ENCODE measurements at regions not wholly inside any gene's neighbourhood (a gene's known extent, or its start where the extent isn't known, plus 50 kb on each side); places are given as distances from the start of the nearest gene placed in this dataset.
A peak's percentile ranks its signal among the peaks of the same experiment; 100 is the strongest.
"Not testable (repeated sequence)": the region's sequence is repeated elsewhere in the genome, so short reads cannot be mapped to it uniquely, and the experiment has no call there.

DNA sequence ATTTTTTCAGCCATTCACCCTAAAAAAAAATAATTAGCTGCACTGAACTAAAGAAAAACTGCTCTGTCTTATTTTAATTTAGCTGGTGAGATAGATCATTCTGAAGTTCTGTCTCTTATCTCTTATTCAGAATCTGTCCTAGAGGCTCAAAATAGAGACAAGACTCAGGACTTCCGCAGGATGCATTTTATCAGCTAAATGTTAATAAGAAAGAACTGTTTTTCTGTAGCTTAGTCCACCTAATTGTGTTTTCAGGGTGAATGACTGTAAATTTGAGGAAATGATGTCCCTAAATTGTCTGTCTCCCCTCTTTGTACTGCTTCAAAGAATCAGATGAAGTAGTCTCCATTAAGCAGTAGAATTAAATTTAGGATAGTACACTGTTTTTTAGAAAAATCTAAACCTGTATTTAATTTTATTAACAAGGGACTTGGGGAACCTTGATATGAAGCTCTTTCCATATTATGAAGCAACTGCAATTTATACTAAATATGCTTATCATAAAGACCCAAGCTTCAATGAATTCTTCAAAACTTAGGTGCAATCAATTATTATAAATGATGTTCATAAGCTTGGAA is 671.9 kb downstream of the RWDD3 start:
- no peak overlapping the region for H3K27ac Mint-ChIP-seq
- H3K9me3 Mint-ChIP-seq = peaks cover 15 to 16% of the 10 kb centered on the region in 2 donors
- H3K4me3 Mint-ChIP-seq = no peak overlapping the region
- H3K27me3 Mint-ChIP-seq = no peaks in the 10 kb centered on the region
- H3K4me1 Mint-ChIP-seq = no peaks in the 10 kb centered on the region
- no peak for ATAC-seq
- DNase-seq = no peak

DNA sequence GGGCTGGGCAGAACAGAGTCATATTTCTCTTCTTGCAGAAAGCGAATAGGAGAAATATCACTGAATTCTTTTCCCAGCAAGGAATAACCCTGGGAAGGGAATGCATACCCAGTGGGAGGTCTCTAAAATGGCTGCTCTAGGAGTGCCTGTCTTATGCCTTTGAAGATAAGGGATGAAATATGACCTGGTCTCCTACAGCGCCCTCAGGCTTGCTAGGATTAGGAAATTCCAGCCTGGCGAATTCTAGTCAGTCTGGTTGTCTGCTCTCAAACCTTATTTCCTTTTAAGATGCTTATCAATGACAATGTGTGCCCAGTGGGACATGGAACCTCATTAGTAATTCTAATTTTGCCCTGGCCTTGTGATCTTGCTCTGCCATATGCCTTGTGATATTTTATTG is 677.7 kb downstream of the RWDD3 start:
- H3K9me3 Mint-ChIP-seq = peaks cover 22 to 36% of the 10 kb centered on the region in 2 donors
- ATAC-seq, H3K4me1 Mint-ChIP-seq, H3K4me3 Mint-ChIP-seq, H3K27ac Mint-ChIP-seq, H3K27me3 Mint-ChIP-seq, DNase-seq: not testable (repeated sequence)

DNA sequence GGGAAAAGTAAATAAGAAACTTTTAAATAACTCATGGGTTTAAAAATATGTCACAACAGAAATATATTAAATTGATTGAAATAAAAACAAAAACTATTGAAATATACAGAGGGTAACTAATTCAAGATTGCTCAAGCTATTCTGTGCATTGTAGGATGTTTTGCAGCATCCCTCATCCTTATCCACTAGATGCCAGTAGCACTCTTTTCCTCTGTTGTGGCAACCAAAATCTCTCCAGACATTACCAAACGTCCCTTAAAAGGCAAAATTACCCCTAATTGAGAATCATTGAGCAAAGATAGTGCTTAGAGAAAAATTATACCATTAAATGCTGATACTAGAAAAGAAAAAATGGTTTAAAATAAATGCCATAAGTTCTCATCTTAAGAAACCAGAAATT is 682.6 kb downstream of the RWDD3 start:
- Mint-ChIP-seq H3K27me3 (no peaks in the 10 kb centered on the region), H3K27ac (no peak overlapping the region), H3K9me3 (peaks cover 12 to 23% of the 10 kb centered on the region in 2 donors), H3K4me1 (no peaks in the 10 kb centered on the region), H3K4me3 (no peak overlapping the region)
- DNase-seq = no peak
- no peak for ATAC-seq

DNA sequence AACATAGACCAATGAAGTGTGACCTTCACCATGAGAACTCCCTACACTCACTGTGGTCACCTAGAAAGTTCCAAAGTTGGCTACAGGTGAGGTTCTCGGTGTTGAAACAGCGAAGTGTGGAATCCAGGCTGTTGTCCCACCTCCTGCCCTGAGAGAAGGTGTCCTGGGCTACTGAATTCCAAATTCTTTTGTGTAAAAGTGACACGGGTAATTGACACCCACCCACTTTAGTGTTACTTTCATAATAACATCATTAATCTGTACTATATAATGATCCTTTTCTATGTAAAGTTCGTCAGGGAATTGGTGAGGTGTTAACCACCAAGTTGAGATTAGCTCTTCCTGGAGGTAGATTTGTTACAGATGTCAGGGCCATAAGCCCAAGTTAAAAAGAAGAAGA is 690.7 kb downstream of the RWDD3 start:
- peaks cover 0 to 5% of the 10 kb centered on the region in 2 donors for H3K9me3 Mint-ChIP-seq
- H3K4me3 Mint-ChIP-seq = no peak overlapping the region

DNA sequence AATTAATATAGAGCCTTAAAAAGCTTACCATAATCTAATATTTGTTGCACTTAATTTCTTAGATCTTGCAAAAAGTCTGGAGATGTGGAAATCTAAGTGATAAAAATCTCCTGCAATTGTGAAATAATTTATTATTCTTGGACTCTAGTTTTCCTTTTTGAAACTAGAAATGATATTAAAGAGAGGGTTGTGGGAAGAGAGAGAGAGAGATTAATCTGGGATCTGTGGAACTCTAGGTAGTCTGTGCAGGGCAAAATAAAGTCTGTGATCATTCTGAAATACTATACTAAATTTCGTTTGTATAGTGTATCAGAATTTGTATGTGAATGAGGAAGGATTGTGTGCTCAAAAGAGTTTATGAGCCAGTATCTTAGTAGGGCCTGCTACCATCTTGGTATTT is 692.3 kb downstream of the RWDD3 start:
- no peak overlapping the region for H3K4me3 Mint-ChIP-seq

More for the DNA sequence above, 690.7 kb downstream of the RWDD3 start:
- Mint-ChIP-seq H3K27me3 (no peaks in the 10 kb centered on the region), H3K4me1 (no peaks in the 10 kb centered on the region), H3K27ac (no peak overlapping the region)
- ATAC-seq (no peak), DNase-seq (no peak)

DNA sequence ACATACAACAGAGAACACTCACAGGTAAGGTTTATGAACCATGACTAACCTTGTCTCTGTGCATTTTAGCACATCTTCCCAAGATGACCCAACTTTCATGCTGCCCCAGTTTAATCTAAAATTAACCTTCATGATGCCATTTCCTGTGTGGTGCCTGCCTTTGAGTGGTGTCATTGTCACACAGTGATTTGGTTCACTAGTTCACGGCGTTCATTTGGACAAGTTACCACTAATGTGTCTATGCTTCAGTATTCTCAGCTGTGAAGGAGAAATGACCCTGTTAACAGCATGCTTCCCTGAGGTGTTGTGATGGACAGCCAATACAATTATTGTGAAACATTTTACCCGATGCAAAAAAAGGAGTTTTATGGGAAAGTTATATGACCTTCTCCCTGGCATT is 693.1 kb downstream of the RWDD3 start:
- DNase-seq (no peak), ATAC-seq (no peak)
- Mint-ChIP-seq H3K4me1 (no peaks in the 10 kb centered on the region), H3K27ac (no peak overlapping the region), H3K27me3 (no peaks in the 10 kb centered on the region), H3K9me3 (no peaks in the 10 kb centered on the region), H3K4me3 (no peak overlapping the region)

More for the DNA sequence above, 692.3 kb downstream of the RWDD3 start:
- no peaks in the 10 kb centered on the region for H3K4me1 Mint-ChIP-seq
- DNase-seq = no peak
- ATAC-seq = no peak
- H3K9me3 Mint-ChIP-seq = peaks cover 0 to 5% of the 10 kb centered on the region in 2 donors
- H3K27me3 Mint-ChIP-seq = no peaks in the 10 kb centered on the region
- H3K27ac Mint-ChIP-seq = no peak overlapping the region

- Mint-ChIP-seq H3K4me3 (no peak overlapping the region), H3K27me3 (no peaks in the 10 kb centered on the region), H3K27ac (no peak overlapping the region), H3K4me1 (no peaks in the 10 kb centered on the region), H3K9me3 (peaks cover 0 to 7% of the 10 kb centered on the region in 2 donors)
- DNase-seq = no peak
- no peak for ATAC-seq
These were observed 701.7 kb downstream of the RWDD3 start for GRCh38 chr1:95935719-95936118.

GRCh38 chr1:95941121-95941798 is 707.2 kb downstream of the RWDD3 start:
- DNase-seq (no peak), ATAC-seq (no peak)
- Mint-ChIP-seq H3K9me3 (peaks cover 0 to 5% of the 10 kb centered on the region in 2 donors), H3K4me3 (no peak overlapping the region), H3K27ac (no peak overlapping the region), H3K27me3 (no peaks in the 10 kb centered on the region), H3K4me1 (no peaks in the 10 kb centered on the region)

GRCh38 chr1:95948023-95948422 is 714.0 kb downstream of the RWDD3 start:
- Mint-ChIP-seq H3K4me1 (no peaks in the 10 kb centered on the region), H3K27me3 (no peaks in the 10 kb centered on the region), H3K4me3 (no peak overlapping the region), H3K27ac (no peak overlapping the region), H3K9me3 (no peaks in the 10 kb centered on the region)
- ATAC-seq (no peak), DNase-seq (no peak)

GRCh38 chr1:95951371-95952102 is 717.5 kb downstream of the RWDD3 start:
- H3K27ac Mint-ChIP-seq = no peak overlapping the region
- ATAC-seq = no peak

DNA sequence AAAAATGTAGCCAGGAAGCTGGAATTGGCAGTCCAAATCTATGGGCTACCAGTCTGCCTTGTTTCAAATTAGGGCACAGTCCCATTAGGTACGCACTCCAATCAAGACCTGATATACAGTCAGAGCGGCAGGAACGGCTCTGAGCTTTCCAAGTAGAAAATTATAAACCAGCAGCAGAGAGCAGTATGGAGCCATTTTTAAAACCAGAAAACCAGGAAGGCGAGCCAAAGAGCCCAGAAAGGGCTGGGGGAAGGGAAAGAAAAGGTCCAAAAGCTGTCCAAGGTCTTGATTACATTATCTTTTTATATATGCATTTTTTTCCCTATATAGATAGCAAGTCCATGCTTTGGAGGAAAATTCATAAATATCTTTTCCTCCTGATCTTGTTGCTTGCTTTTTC is 719.0 kb downstream of the RWDD3 start:
- Mint-ChIP-seq H3K4me1 (no peaks in the 10 kb centered on the region), H3K27me3 (no peaks in the 10 kb centered on the region), H3K4me3 (no peak overlapping the region), H3K27ac (no peak overlapping the region), H3K9me3 (peaks cover 1 to 4% of the 10 kb centered on the region in 2 donors)
- no peak for DNase-seq
- no peak for ATAC-seq

More at GRCh38 chr1:95951371-95952102, 717.5 kb downstream of the RWDD3 start:
- Mint-ChIP-seq H3K27me3 (no peaks in the 10 kb centered on the region), H3K4me1 (no peaks in the 10 kb centered on the region), H3K9me3 (peaks cover 0 to under 1% of the 10 kb centered on the region in 2 donors), H3K4me3 (no peak overlapping the region)
- no peak for DNase-seq

DNA sequence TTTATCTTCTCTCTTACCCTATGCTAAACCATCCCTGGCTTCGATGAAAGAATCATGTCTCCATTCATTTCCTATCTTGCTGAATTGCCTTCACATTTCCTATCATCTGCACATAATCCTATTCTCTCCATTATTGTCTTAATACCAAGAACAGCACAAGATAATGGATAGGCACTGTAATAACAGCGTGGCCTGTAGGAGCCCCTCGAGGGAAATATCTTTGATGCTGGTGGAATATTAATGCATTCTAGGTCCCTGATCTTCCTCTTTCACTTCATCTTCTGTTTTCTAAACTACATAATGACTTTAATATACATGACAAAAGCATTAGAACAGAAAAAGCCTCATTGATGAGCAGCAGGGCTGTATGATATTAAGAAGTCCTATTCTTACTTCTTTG is 720.6 kb downstream of the RWDD3 start:
- Mint-ChIP-seq H3K9me3 (peaks cover 5 to 7% of the 10 kb centered on the region in 2 donors), H3K4me3 (no peak overlapping the region), H3K27me3 (no peaks in the 10 kb centered on the region), H3K27ac (no peak overlapping the region), H3K4me1 (no peaks in the 10 kb centered on the region)
- no peak for DNase-seq
- no peak for ATAC-seq

DNA sequence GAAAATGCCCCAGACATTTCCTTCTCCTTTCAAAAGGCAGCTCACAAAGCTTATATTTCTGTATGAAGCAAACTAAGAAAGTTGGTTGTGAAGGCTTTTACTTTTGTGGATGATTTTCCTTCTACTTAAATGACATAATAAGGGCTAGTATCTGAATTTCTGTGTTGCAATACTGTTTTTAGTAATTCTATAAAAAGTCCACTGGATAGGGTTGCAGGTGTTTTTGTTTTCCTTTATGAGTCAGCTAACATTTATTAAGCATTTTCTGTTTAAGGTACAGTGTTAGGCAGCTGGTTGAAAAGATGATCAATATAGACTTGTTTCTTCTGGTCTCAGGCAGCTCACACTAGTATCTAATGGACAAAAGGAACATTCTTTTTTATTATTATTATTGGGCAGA is 722.2 kb downstream of the RWDD3 start:
- Mint-ChIP-seq H3K27me3 (no peaks in the 10 kb centered on the region), H3K27ac (no peak overlapping the region), H3K4me3 (no peak overlapping the region), H3K4me1 (no peaks in the 10 kb centered on the region), H3K9me3 (peaks cover 7 to 9% of the 10 kb centered on the region in 2 donors)
- ATAC-seq = no peak
- no peak for DNase-seq

GRCh38 chr1:95957748-95958147 is 723.7 kb downstream of the RWDD3 start:
- peaks cover 7 to 14% of the 10 kb centered on the region in 2 donors for H3K9me3 Mint-ChIP-seq
- no peak for ATAC-seq
- H3K4me3 Mint-ChIP-seq = no peak overlapping the region
- peak overlapping the region in 1 of 2 donors; percentile 61 for H3K27ac Mint-ChIP-seq
- no peak for DNase-seq
- H3K4me1 Mint-ChIP-seq = no peaks in the 10 kb centered on the region
- no peaks in the 10 kb centered on the region for H3K27me3 Mint-ChIP-seq

DNA sequence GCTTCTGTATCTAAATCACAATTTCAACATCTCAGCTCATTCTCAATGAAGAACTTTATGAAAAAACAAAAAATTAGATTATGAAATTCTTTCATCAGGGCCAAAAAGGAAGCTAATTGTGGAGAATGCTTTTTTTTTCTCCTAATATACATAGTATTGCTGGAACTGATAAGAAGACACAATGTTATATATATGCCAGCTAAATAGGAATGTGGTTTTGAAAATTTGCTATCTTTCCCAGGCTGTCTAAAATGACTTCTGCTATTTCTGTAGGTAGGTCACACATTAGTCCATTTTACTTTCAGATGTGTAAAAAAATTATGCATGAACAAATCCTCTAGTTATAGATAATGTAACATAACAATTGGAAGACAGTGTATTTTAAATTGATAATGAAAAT is 732.9 kb downstream of the RWDD3 start:
- no peaks in the 10 kb centered on the region for H3K4me1 Mint-ChIP-seq
- ATAC-seq (no peak), DNase-seq (no peak)
- H3K27ac Mint-ChIP-seq = no peak overlapping the region
- H3K4me3 Mint-ChIP-seq = no peak overlapping the region
- peaks cover 0 to 20% of the 10 kb centered on the region in 2 donors for H3K9me3 Mint-ChIP-seq
- H3K27me3 Mint-ChIP-seq = no peaks in the 10 kb centered on the region

DNA sequence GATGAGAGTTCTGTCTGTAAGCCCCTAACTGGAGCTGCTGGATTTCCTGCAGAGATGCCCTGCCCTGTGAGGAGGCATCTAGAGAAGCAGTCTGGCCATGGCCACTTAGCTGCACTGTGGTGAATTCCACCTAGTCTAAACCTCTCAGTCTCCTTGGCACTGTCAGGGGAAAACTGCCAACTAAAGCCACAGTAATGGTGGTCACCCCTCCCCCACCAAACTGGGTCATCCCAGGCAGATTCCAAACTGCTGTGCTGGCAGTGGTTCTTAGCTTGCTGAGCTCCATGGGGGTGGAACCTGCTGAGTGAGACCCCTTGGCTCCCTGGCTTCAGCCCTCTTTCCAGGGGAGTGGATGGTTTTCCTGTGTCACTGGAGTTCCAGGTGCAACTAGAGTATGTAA is 740.6 kb downstream of the RWDD3 start:
- H3K9me3 Mint-ChIP-seq = peaks cover 7 to 20% of the 10 kb centered on the region in 2 donors
- no peak overlapping the region for H3K27ac Mint-ChIP-seq

More for the DNA sequence above, 740.6 kb downstream of the RWDD3 start:
- DNase-seq (no peak), ATAC-seq (no peak)
- Mint-ChIP-seq H3K4me3 (no peak overlapping the region), H3K4me1 (no peaks in the 10 kb centered on the region), H3K27me3 (no peaks in the 10 kb centered on the region)

Data from stimulated activated naive CD8-positive, alpha-beta T cell treated with anti-CD3 and anti-CD28 coated beads, Interleukin-15, amount 100 ng/mL, for 72 hours (primary cell).